ENCODE measurements at regions not wholly inside any gene's neighbourhood (a gene's known extent, or its start where the extent isn't known, plus 50 kb on each side); places are given as distances from the start of the nearest gene placed in this dataset.
A peak's percentile ranks its signal among the peaks of the same experiment; 100 is the strongest.

- POLR2A ChIA-PET = no interaction called here
- no peak for DNase-seq (ENCODE audit: extremely low spot score)
- CTCF ChIA-PET = interaction anchor here (1.2 kb wide), 1 partner anchor 9 kb away, joined by 3 read pairs; no protein-coding TSS in a partner anchor
- TF ChIP-seq CTCF (IDR thresholded peaks at IDR 0.05; ENCODE audit: control extremely low read depth, extremely low read depth, low read depth, missing control alignments) = no peak
These were observed 134.0 kb downstream of the SNX18 start for GRCh38 chr5:54651482-54652076.

GRCh38 chr5:54649041-54649504, 131.5 kb downstream of the SNX18 start:
- ChIA-PET CTCF (interaction anchor here (0.8 to 1.3 kb wide), 3 partner anchors 8 to 218 kb away, joined by 3 to 5 read pairs (median 3); no protein-coding TSS in a partner anchor), POLR2A (no interaction called here)
- no peak for DNase-seq (ENCODE audit: extremely low spot score)
- TF ChIP-seq CTCF (IDR thresholded peaks at IDR 0.05; ENCODE audit: control extremely low read depth, extremely low read depth, low read depth, missing control alignments) = no peak

GRCh38 chr5:54646356-54647101, 129.0 kb downstream of the SNX18 start:
- CTCF ChIA-PET = interaction anchor here (1.2 kb wide), 1 partner anchor 198 kb away, joined by 3 read pairs; no protein-coding TSS in a partner anchor
- peak; percentile 62 for DNase-seq (ENCODE audit: extremely low spot score)
- TF ChIP-seq CTCF (IDR thresholded peaks at IDR 0.05; ENCODE audit: control extremely low read depth, extremely low read depth, low read depth, missing control alignments) = no peak
- POLR2A ChIA-PET = no interaction called here

GRCh38 chr5:54645882-54646355, 128.4 kb downstream of the SNX18 start:
- ChIA-PET CTCF (interaction anchor here (1.0 to 1.2 kb wide), 2 partner anchors 13 to 199 kb away, joined by 3 read pairs; no protein-coding TSS in a partner anchor), POLR2A (no interaction called here)
- TF ChIP-seq CTCF (IDR thresholded peaks at IDR 0.05; ENCODE audit: control extremely low read depth, extremely low read depth, low read depth, missing control alignments) = no peak
- no peak for DNase-seq (ENCODE audit: extremely low spot score)

GRCh38 chr5:54644226-54644625, 126.7 kb downstream of the SNX18 start:
- ChIA-PET CTCF (interaction anchor here (0.9 to 1.1 kb wide), 2 partner anchors 9 to 15 kb away, joined by 3 read pairs; no protein-coding TSS in a partner anchor), POLR2A (no interaction called here)
- no peak for DNase-seq (ENCODE audit: extremely low spot score)
- TF ChIP-seq CTCF (IDR thresholded peaks at IDR 0.05; ENCODE audit: control extremely low read depth, extremely low read depth, low read depth, missing control alignments) = no peak

GRCh38 chr5:54643685-54644106, 126.1 kb downstream of the SNX18 start:
- ChIA-PET POLR2A (no interaction called here), CTCF (no interaction called here)
- TF ChIP-seq CTCF (IDR thresholded peaks at IDR 0.05; ENCODE audit: control extremely low read depth, extremely low read depth, low read depth, missing control alignments) = no peak
- no peak for DNase-seq (ENCODE audit: extremely low spot score)

All from GM10248 (cell line).